CD14-positive monocyte (primary cell): ENCODE measurements at regions not wholly inside any gene's neighbourhood (a gene's known extent, or its start where the extent isn't known, plus 50 kb on each side); places are given as distances from the start of the nearest gene placed in this dataset.

Source experiments
- DNase-seq, 3 donors: peaks; one replicate each; pipeline ENCODE4 v3.0.0-alpha.2; 2011 to 2022
- H2AFZ ChIP-seq: 2 replicates; pipeline ENCODE4 v1.6.0; 2012; ENCODE audit warnings: mild to moderate bottlenecking, low read depth, low read length, inconsistent platforms; ENCODE audit not compliant: insufficient read depth, poor library complexity, severe bottlenecking
- H3K27ac ChIP-seq, 2 donors: 1 replicate in 1 of 2; 2 replicates in 1 of 2; pipeline ENCODE4 v1.5.1; 2012 to 2013; ENCODE audit warnings: low read length in 2 of 2, control low read depth in 1 of 2, inconsistent platforms in 1 of 2, low read depth in 1 of 2, mild to moderate bottlenecking in 1 of 2
- H3K27me3 ChIP-seq, 2 donors: one replicate each; pipeline versions ENCODE4 v1.6.0 to v1.6.1; 2011 to 2013; ENCODE audit warnings: low read length in 2 of 2; ENCODE audit not compliant: control insufficient read depth in 2 of 2, insufficient read depth in 2 of 2
- H3K36me3 ChIP-seq, 2 donors: replicated peaks in 1 of 2; 1 replicate in 1 of 2; 2 replicates in 1 of 2; pipeline versions ENCODE4 v1.5.1 to v1.6.1; 2012 to 2013; ENCODE audit warnings: low read length in 2 of 2, control low read depth in 1 of 2, inconsistent platforms in 1 of 2, mild to moderate bottlenecking in 1 of 2; ENCODE audit not compliant: insufficient read depth in 2 of 2, control insufficient read depth in 1 of 2
- H3K4me1 ChIP-seq, 2 donors: 1 replicate in 1 of 2; 2 replicates in 1 of 2; pipeline versions ENCODE4 v1.5.1 to v1.6.1; 2012 to 2013; ENCODE audit warnings: low read length in 2 of 2, control low read depth in 1 of 2, inconsistent platforms in 1 of 2, mild to moderate bottlenecking in 1 of 2, moderate library complexity in 1 of 2; ENCODE audit not compliant: insufficient read depth in 2 of 2, control insufficient read depth in 1 of 2
- H3K4me2 ChIP-seq: replicated peaks from 2 replicates; pipeline ENCODE3; 2012; ENCODE audit warnings: low read length, moderate library complexity, mild to moderate bottlenecking; ENCODE audit not compliant: poor library complexity, severe bottlenecking; ENCODE audit errors: extremely low read depth
- H3K4me3 ChIP-seq, 3 experiments: fragments of 200-600 bp in 1 of 3; sonication (generic) in 1 of 3; replicated peaks in 1 of 3; 1 replicate in 2 of 3; 2 replicates in 1 of 3; pipeline ENCODE4 v1.5.1; 2011 to 2013; ENCODE audit warnings: low read length in 3 of 3, mild to moderate bottlenecking in 3 of 3, control low read depth in 2 of 3, low read depth in 2 of 3, inconsistent platforms in 1 of 3, moderate library complexity in 1 of 3
- H3K79me2 ChIP-seq: 2 replicates; pipeline ENCODE4 v1.6.0; 2012; ENCODE audit warnings: mild to moderate bottlenecking, control low read depth, inconsistent platforms, low read length, moderate library complexity; ENCODE audit not compliant: insufficient read depth
- H3K9ac ChIP-seq: 2 replicates; pipeline ENCODE4 v1.6.0; 2017; ENCODE audit warnings: low read length, mild to moderate bottlenecking; ENCODE audit not compliant: insufficient read depth, poor library complexity, severe bottlenecking
- H3K9me3 ChIP-seq, 2 donors: replicated peaks in 1 of 2; 1 replicate in 1 of 2; 2 replicates in 1 of 2; pipeline versions ENCODE4 v1.5.1 to v1.6.1; 2012 to 2013; ENCODE audit warnings: low read length in 2 of 2, control low read depth in 1 of 2; ENCODE audit not compliant: control insufficient read depth in 1 of 2, insufficient read depth in 1 of 2
- H4K20me1 ChIP-seq: 2 replicates; pipeline ENCODE4 v1.6.0; 2012; ENCODE audit warnings: mild to moderate bottlenecking, low read length, control low read depth, moderate library complexity; ENCODE audit not compliant: insufficient read depth
- H3K27ac Mint-ChIP-seq, 7 donors: one replicate each; pipeline ENCODE4 v1.8.0; 2020; ENCODE audit warnings: mild to moderate bottlenecking in 7 of 7, mixed read lengths in 7 of 7, moderate library complexity in 6 of 7, inconsistent platforms in 2 of 7
- H3K27me3 Mint-ChIP-seq, 3 donors: one replicate each; pipeline ENCODE4 v1.8.0; 2021 to 2022; ENCODE audit warnings: low read depth in 3 of 3, mild to moderate bottlenecking in 3 of 3, mixed read lengths in 3 of 3, moderate library complexity in 3 of 3, inconsistent platforms in 1 of 3
- H3K36me3 Mint-ChIP-seq, 2 donors: one replicate each; pipeline ENCODE4 v1.8.0; 2020; ENCODE audit warnings: mixed read lengths in 2 of 2, inconsistent platforms in 1 of 2, mild to moderate bottlenecking in 1 of 2
- H3K4me1 Mint-ChIP-seq: one replicate; pipeline ENCODE4 v1.8.0; 2020; ENCODE audit warnings: mild to moderate bottlenecking, mixed read lengths
- H3K4me3 Mint-ChIP-seq, 2 donors: one replicate each; pipeline ENCODE4 v1.8.0; 2020; ENCODE audit warnings: mild to moderate bottlenecking in 2 of 2, mixed read lengths in 2 of 2, moderate library complexity in 1 of 2
- H3K9me3 Mint-ChIP-seq, 7 donors: one replicate each; pipeline ENCODE4 v1.8.0; 2020 to 2022; ENCODE audit warnings: mixed read lengths in 7 of 7, mild to moderate bottlenecking in 6 of 7, moderate library complexity in 6 of 7, inconsistent platforms in 2 of 7
- CTCF ChIP-seq: fragments of 200-600 bp; IDR thresholded peaks from one replicate; pipeline ENCODE4 v1.8.0; 2022; ENCODE audit warnings: antibody characterized with exemption, mild to moderate bottlenecking
- WGBS: methylation state at CpG from one replicate; pipeline ENCODE4 v1.1.5; 2013; ENCODE audit warnings: missing lambda C conversion rate; ENCODE audit not compliant: insufficient coverage; 5-methylcytosine and 5-hydroxymethylcytosine counted together
- intact Hi-C, 2 donors: fragments of 100-400 bp; cut with micrococcal nuclease; formaldehyde crosslinking; loops; one replicate each; pipeline versions ENCODE4 v1.15.0 to v1.15.1; 2023

DNA sequence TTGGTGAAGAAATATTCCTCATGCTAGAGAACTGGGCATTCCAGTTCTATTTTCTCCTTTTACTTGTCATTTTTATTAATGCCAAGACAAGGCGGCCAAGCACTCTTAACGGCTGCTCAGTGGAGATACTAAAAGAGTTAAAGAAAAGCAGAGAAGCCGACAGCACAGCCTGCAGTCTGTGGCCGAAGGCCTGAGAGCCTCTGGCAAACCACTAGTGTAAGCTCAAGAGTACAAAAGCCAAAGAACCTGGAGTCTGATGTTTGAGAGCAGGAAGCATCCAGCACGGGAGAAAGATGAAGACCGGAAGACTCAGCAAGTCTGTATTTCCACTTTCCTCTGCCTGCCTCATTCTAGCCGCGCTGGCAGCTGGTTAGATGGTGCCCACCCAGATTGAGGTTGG is 167.1 kb upstream of the FUT9 start:
- intact Hi-C loops = no loop called here
- 77% methylated on average over 8 of the region's 8 CpGs for WGBS
- H4K20me1 ChIP-seq = no peaks in the 10 kb centered on the region
- no peaks in the 10 kb centered on the region for H3K4me1 ChIP-seq
- no peak overlapping the region for H3K27ac Mint-ChIP-seq
- H3K9ac ChIP-seq = no peak overlapping the region
- no peak overlapping the region for H3K27ac ChIP-seq
- H3K4me1 Mint-ChIP-seq = no peaks in the 10 kb centered on the region
- H3K9me3 ChIP-seq = no peaks in the 10 kb centered on the region
- no peaks in the 10 kb centered on the region for H3K27me3 ChIP-seq
- H3K79me2 ChIP-seq = no peaks in the 10 kb centered on the region
- no peak for DNase-seq
- no peak overlapping the region for H3K4me2 ChIP-seq
- H3K4me3 ChIP-seq = no peak overlapping the region
- H3K36me3 ChIP-seq = no peaks in the 10 kb centered on the region
- TF ChIP-seq CTCF = no peak
- H3K4me3 Mint-ChIP-seq = no peak overlapping the region
- H3K9me3 Mint-ChIP-seq = peaks cover 0 to 4% (median 0%) of the 10 kb centered on the region in 7 donors
- H2AFZ ChIP-seq = no peak overlapping the region
- H3K36me3 Mint-ChIP-seq = no peaks in the 10 kb centered on the region
- no peaks in the 10 kb centered on the region for H3K27me3 Mint-ChIP-seq

DNA sequence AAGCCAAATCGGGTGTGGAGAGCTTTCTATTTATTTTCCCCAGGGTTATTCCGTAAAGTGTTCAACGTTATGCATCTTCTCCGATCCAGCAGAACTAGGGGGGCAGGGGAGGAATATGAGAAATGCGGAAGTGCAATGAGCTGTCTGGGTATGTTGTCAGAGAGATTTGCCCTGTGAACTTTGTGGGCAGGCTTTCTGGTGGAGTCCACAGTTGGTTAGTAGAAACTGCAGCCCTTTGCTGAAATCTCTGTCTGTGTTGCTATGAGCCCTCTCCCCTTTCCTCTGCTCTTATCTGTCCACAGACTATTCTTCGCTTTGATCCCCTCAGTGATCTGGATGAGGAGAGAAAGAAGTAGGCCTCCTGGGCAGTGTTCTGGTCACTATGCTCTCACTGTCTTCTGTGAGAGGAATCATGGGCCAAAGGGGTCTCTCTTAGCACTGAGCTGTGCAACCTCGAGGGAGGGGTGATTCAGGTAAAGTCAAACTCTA is 158.9 kb upstream of the FUT9 start:
- H3K27me3 Mint-ChIP-seq = peaks cover 0 to 2% (median 0%) of the 10 kb centered on the region in 3 donors

More for the DNA sequence above, 158.9 kb upstream of the FUT9 start:
- Mint-ChIP-seq H3K4me1 (no peaks in the 10 kb centered on the region), H3K36me3 (no peaks in the 10 kb centered on the region), H3K27ac (no peak overlapping the region), H3K4me3 (no peak overlapping the region), H3K9me3 (peaks cover 0 to 9% (median 5%) of the 10 kb centered on the region in 7 donors)
- Histone ChIP-seq H3K4me1 (no peaks in the 10 kb centered on the region), H2AFZ (no peak overlapping the region), H3K4me2 (no peak overlapping the region), H3K9me3 (peaks cover 0 to 4% of the 10 kb centered on the region in 2 donors), H4K20me1 (no peaks in the 10 kb centered on the region), H3K27ac (no peak overlapping the region), H3K36me3 (no peaks in the 10 kb centered on the region), H3K79me2 (no peaks in the 10 kb centered on the region), H3K27me3 (no peaks in the 10 kb centered on the region), H3K4me3 (no peak overlapping the region), H3K9ac (no peak overlapping the region)
- no peak for DNase-seq
- intact Hi-C loops = no loop called here
- WGBS = 94% methylated on average over 4 of the region's 7 CpGs
- no peak for TF ChIP-seq CTCF
